ENCODE measurements at regions not wholly inside any gene's neighbourhood (a gene's known extent, or its start where the extent isn't known, plus 50 kb on each side); places are given as distances from the start of the nearest gene placed in this dataset.

DNA sequence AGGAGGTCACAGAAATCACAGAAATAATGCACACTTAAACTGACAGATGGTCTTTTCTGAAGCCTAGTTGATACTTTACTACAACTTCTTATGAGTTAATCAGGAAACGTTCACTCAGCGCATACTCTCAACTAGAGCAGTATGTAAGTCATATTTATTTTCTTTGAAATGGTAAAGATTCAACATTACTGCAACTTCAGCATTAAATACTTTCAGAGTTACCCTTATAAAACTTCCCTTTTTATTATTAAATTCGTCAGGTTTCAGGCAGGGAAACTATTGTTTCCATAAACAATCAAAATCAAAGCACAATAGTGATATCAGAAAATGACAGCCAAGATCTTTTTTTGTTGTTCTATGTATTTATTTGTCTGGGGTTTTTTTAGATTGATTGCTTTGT, 222.6 kb upstream of the RND3 start:
- no peak for DNase-seq (ENCODE audit: low read depth in 3 of 3)

- no peak for DNase-seq (ENCODE audit: low read depth in 3 of 3)
These were observed 219.1 kb upstream of the RND3 start for GRCh38 chr2:150706561-150706960.

DNA sequence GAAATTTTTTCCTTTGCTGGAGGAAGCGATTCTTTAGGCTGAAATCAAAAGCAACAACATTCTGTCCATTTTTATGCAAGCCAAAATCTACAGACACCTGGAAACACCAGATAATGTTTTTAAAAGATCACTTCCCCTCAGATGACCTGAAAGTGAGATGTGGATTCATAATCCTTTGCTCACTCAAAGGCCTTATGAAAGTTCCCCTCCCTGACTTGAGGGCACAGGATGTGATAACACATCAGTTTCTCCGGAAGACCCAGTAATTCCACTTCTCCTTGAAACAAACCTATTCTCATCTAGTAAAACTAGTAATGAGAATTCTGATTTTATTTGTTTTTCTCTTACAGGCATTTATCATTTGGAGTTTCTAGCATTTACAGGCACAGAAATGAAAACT, 218.3 kb upstream of the RND3 start:
- no peak for DNase-seq (ENCODE audit: low read depth in 3 of 3)

DNA sequence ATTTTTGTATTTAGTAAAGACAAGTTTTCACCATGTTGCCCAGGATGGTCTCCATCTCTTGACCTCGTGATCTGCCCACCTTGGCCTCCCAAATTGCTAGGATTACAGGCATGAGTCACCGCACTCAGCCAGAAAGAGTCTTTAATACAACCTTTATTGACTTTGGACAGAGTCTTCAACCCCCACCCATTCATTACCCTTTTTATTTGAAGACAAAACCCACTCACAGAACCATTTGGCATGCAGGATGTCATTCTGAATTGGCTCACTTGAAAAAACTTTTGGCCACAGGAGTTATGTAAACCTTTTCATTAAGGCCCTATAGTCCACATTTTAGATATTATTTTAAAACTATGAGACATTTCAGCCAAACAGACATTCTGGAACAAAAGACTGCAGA, 217.9 kb upstream of the RND3 start:
- no peak for DNase-seq (ENCODE audit: low read depth in 3 of 3)

DNA sequence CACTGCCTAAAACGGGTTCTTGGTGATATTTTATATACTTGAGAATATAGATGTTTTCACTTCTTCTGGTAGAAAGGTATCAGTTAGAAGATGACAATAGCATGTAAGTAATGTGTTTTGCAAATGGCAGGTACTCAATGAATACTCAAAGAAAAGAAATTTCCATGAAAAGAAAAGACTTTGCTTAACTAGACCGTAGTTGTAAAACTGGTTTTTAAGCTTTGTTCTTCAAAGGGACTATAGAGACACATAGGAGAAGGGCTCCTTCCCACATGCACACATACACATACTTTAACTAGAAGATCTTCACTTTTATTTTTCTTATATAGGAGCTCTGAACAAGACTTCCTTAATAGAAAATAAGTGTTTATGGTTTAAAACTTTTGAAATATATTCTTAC, 215.3 kb upstream of the RND3 start:
- no peak for DNase-seq (ENCODE audit: low read depth in 3 of 3)

DNA sequence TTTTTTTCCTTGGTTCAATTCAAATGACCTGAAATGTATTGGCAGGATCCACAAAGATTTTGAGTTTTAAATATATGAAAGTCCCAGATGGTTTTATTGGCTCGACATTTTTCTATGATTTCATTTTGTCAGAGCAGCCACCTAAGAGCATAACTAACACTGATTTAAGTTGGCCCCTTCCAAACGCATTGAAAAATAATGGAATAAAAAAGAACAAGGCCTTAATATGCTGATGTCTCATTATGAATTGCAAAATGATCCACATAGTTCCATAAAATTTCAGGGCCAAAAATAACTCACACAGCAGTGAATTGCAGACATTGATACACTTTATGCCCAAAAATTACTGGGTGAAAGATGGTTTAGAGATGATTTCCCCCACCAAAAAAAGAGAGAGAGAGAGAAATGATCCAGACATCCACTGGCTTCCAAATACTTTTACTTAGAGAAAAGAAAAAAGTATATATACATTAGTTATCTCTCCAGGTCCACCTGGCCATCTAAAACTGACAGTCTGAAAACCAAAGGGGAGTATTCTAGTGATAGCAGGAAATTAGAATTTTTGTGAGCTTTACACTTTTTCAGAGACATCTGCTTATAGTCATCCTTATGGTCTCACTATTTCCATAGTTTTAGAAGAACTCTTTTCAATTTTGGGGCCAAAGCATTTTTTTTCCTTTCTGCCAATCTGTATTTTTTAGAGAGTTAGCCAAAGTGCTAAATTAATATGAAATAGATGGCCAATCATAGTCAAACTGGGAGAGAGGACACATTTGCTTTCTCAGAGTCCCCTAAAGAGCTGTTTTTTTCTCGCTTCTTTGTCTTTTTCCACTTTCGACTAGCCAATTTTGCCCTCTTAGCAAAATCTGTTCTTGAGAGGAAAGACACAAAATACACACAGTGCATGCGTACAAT, 213.5 kb upstream of the RND3 start:
- DNase-seq (ENCODE audit: low read depth in 3 of 3): no peak

GRCh38 chr2:150699218-150699617, 211.8 kb upstream of the RND3 start:
- no peak for DNase-seq (ENCODE audit: low read depth in 3 of 3)

- DNase-seq (ENCODE audit: low read depth in 3 of 3): no peak
These were observed 210.7 kb upstream of the RND3 start for GRCh38 chr2:150698016-150698661.

GRCh38 chr2:150697596-150697995, 210.1 kb upstream of the RND3 start:
- no peak for DNase-seq (ENCODE audit: low read depth in 3 of 3)

GRCh38 chr2:150695451-150696135, 208.1 kb upstream of the RND3 start:
- DNase-seq (ENCODE audit: low read depth in 3 of 3): no peak

DNA sequence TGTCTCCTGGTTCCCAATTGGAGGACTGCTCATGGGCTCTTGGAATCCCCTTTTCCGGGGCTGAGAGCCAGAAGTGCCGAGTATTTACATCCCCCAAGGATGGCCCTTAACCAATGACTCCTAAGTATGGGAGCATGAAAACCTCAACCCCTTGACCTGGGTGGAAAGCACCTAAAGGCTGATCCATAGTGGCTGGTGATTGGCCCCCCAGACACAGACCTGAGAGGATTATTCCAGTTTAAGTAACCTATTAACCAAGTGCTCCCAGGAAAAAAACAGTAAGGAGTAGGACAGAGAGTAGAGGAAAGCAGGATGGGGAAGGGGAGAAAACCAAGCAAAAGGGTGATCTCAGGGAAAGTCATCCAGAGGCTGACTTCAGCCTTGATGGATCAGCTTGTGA, 206.1 kb upstream of the RND3 start:
- DNase-seq (ENCODE audit: low read depth in 3 of 3): no peak

- DNase-seq (ENCODE audit: low read depth in 3 of 3): no peak
These were observed 203.4 kb upstream of the RND3 start for GRCh38 chr2:150690870-150691269.

GRCh38 chr2:150690261-150690660, 202.8 kb upstream of the RND3 start:
- no peak for DNase-seq (ENCODE audit: low read depth in 3 of 3)

DNA sequence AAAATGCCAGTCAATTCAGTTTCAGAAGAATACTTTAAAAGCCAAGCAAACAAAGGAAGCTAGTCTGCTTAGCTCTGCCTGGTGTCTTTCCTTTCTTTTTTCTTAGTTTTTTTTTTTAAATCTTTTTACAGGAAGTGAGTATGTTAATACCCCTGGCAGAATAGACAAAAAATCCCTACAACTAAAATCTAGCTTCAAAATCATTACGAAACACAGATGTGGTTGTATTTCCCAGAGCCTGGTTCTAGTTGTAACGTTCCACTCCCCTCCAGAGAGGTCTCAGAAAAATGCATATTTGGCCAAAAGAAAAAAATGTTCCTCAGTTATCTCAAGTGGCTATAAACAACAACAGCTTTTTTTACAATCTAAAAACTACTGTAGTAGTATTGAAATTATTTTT, 202.1 kb upstream of the RND3 start:
- no peak for DNase-seq (ENCODE audit: low read depth in 3 of 3)

DNA sequence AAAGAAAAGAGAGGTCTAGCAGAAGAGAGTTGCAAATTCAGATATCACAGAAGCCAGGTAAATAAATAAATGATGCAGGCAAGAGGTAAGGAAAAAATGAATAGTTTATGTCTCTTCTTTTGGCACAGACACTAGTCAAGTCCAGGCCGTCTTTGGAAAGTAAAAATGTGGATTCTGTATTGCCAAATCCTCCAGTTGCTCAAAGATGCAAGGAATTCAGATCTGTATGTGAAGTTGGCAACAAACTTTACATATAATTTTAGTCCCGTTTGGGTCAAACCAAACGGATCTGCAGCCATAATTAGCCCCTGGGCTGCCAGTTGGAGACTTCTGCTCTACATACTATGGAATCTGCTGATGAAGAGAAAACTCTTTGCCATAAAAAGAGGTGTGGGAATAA, 200.5 kb upstream of the RND3 start:
- no peak for DNase-seq (ENCODE audit: low read depth in 3 of 3)

DNA sequence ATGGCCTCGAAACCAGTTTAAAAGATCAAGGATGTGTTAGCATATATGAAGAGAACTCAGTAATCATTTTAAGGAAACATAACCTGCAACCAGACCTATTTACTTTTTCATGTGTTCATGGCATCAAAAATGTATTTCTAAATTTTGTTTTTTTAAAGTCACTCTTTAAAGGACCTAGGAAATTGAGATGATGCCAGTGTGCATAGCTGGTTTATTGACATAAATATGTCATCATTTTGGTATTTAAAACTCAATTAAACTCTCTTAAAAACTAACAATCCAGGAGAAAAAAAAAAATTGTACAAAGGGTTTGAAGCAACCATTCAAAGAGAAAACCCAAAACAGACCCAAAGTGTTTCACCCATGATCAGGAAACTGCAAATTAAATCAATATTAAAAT, 198.9 kb upstream of the RND3 start:
- no peak for DNase-seq (ENCODE audit: low read depth in 3 of 3)

DNA sequence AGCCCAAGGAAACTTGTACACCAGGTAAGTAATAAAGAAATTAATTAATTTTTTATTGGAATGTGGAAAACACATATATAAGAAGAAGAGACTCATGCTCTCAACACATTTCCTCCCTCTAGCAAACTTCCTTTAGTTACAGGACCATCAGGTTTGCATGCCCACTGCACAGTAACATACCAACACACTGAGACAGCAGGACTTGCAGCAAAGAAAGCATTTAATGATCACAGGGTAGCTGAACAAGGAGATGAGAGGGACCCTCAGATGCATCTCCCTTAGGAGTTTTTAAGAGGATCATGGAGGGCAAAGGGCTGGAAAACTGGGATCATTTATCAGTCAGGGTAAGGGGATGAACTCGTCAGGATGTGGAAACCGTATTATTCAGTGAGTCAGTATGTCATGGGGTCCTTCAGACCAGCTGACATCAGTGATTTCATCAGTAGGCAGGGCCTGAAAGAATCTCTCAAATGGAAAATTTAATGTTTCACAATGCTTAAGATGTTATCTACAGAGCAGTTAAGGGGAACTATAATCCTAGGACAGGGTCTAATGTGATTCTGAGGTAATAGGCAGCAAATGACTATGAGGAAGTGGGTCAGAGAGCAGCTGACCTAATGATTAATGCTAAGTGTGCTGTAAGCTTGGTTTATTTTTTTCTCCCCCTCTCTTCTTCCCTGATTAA, 193.8 kb upstream of the RND3 start:
- DNase-seq (ENCODE audit: low read depth in 3 of 3): no peak

DNA sequence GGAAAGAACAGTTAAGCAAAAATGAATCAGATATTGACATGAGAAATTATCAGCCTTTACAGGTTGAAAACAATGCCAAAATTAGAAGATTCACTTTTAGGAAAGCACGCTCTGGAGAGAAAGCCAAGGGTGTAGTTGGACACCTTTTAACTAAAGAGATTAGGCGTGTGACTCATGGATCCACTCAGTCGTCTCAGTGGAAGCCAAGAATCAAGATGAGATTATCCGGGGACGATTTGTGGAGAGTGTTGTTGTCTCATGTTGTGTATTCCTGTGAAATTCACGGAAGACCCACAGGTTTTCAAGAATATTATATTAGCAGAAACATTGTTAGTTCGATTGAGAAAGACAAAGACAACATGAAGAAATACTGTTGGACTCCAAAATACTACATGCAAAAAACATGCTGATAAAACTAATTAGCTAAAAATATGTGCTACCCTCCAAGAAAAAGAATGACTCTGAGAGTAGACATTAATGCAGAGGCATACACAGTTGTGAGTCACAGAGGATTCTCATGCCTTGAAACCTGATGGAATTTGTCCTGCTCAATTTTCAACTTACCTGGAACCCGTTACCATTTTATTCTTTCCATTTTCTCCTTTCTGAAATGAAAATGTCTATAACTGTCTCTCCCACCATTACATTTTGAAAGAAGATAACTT, 192.1 kb upstream of the RND3 start:
- DNase-seq (ENCODE audit: low read depth in 3 of 3): no peak

DNA sequence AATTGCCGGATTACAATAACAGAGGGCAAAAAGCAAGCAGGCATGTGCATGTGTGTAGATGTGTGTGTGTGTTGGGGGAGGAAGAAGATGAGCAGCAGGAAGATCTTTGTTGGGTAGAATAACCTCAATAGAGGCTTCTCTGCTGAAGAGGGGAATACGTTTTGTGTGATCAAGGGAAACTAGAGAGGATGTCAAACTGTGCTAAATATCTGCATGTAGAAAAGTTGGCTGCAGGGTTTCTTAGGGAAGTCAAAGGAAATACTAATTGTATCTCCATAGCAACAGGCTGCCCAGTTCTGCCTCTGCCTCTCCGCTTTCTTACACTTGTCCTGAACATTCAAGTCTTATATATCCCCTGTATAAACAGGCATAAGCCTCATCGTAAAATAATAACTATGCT, 190.1 kb upstream of the RND3 start:
- no peak for DNase-seq (ENCODE audit: low read depth in 3 of 3)

- no peak for DNase-seq (ENCODE audit: low read depth in 3 of 3)
These were observed 189.4 kb upstream of the RND3 start for GRCh38 chr2:150676747-150677383.

DNA sequence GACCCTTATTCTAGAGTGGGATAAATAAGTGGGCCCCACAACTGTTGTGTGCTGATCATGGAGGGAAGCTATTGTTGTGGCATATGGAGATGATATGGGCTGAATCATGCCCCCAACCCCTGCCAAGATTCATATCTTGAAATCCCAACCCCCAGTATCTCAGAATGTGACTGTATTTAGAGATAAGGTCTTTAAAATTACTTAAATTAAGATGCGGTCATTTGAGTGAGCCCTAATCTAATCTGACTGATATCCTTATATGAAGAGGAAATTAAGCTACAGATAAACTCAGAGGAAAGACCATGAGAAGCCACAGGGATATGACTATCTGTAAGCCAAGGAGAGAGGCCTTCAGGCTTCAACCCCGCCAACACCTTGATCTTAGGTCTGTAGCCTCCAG, 188.3 kb upstream of the RND3 start:
- DNase-seq (ENCODE audit: low read depth in 3 of 3): no peak
